Left ventricle myocardium inferior (tissue), 1 donor: ENCODE measurements at regions not wholly inside any gene's neighbourhood (a gene's known extent, or its start where the extent isn't known, plus 50 kb on each side); places are given as distances from the start of the nearest gene placed in this dataset.

Source experiments
- DNase-seq: peaks from one replicate; pipeline ENCODE4 v3.0.0-alpha.2; 2020
- H3K27ac ChIP-seq: fragments of 200-600 bp; replicated peaks from 2 replicates; pipeline ENCODE4 v1.8.0; 2021
- H3K27me3 ChIP-seq: fragments of 200-600 bp; 2 replicates; pipeline ENCODE4 v1.8.0; 2021; ENCODE audit warnings: low read depth
- H3K36me3 ChIP-seq: fragments of 200-600 bp; 2 replicates; pipeline ENCODE4 v1.8.0; 2021
- H3K4me1 ChIP-seq: fragments of 200-600 bp; 2 replicates; pipeline ENCODE4 v1.8.0; 2021
- H3K4me3 ChIP-seq: fragments of 200-600 bp; 2 replicates; pipeline ENCODE4 v1.8.0; 2021; ENCODE audit warnings: mild to moderate bottlenecking, moderate library complexity
- H3K9me3 ChIP-seq: fragments of 200-600 bp; replicated peaks from 2 replicates; pipeline ENCODE4 v1.8.0; 2021
- intact Hi-C: fragments of 100-400 bp; cut with micrococcal nuclease; formaldehyde crosslinking; loops from one replicate; pipeline ENCODE4 v1.11.0; 2022
- TF ChIP-seq, protein P1 (sequence below): fragments of 200-600 bp; IDR thresholded peaks from 2 replicates; pipeline ENCODE4 v1.8.0; 2021; ENCODE audit warnings: antibody characterized with exemption, mild to moderate bottlenecking, borderline replicate concordance
- donor health status: DM: no; HTN: yes; CAD: no; lungs with severe emphysema.

DNA sequence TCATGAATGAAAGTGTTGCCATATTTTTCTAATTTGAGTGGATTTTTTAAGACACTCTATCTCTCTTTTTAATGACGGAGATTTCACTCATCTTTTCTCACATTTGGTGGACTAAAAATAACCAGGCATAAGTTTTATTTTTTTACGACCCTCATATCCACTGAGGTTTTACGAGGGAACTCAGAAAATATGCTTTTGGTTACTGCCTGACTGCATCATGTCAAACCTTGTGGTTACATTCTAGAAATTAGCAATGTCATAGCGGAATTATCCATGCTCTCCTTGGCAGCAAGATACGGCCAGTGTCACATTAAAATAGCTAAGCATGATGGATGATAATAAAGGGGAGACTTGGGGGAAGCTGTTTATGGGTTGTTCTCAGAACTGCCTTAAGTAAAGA lies 428.6 kb upstream of the FSHR start:
- Histone ChIP-seq H3K4me3 (no peak overlapping the region), H3K4me1 (peaks cover 4% of the 10 kb centered on the region), H3K27ac (no peak overlapping the region), H3K36me3 (no peaks in the 10 kb centered on the region), H3K27me3 (no peaks in the 10 kb centered on the region), H3K9me3 (no peaks in the 10 kb centered on the region)
- intact Hi-C loops, result no loop called here
- TF ChIP-seq, protein P1, sequence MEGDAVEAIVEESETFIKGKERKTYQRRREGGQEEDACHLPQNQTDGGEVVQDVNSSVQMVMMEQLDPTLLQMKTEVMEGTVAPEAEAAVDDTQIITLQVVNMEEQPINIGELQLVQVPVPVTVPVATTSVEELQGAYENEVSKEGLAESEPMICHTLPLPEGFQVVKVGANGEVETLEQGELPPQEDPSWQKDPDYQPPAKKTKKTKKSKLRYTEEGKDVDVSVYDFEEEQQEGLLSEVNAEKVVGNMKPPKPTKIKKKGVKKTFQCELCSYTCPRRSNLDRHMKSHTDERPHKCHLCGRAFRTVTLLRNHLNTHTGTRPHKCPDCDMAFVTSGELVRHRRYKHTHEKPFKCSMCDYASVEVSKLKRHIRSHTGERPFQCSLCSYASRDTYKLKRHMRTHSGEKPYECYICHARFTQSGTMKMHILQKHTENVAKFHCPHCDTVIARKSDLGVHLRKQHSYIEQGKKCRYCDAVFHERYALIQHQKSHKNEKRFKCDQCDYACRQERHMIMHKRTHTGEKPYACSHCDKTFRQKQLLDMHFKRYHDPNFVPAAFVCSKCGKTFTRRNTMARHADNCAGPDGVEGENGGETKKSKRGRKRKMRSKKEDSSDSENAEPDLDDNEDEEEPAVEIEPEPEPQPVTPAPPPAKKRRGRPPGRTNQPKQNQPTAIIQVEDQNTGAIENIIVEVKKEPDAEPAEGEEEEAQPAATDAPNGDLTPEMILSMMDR, result no peak
- DNase-seq, result no peak

DNA sequence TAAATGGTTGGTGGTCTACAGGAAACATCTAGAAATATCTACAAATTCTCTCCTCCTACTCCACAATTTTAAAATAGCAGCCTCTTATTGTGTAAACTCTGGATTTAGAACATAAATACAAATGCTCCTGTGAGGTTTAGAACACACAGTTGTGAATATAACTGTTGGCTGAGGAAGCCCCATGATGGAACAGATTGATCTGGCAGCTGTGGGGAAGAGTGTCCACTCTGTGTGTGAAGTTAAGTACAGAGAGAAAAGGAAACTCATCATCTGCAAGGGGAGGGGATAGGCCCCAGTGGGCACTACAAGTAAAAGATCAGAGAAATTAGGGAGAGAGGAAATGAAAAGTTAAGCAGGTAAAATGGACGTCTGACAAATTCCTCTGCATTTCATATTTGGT lies 422.7 kb upstream of the FSHR start:
- DNase-seq, result no peak
- Histone ChIP-seq H3K27me3 (no peaks in the 10 kb centered on the region), H3K9me3 (no peaks in the 10 kb centered on the region), H3K27ac (no peak overlapping the region), H3K4me3 (no peak overlapping the region), H3K36me3 (no peaks in the 10 kb centered on the region), H3K4me1 (no peaks in the 10 kb centered on the region)
- intact Hi-C loops, result no loop called here
- TF ChIP-seq, protein P1, result no peak

DNA sequence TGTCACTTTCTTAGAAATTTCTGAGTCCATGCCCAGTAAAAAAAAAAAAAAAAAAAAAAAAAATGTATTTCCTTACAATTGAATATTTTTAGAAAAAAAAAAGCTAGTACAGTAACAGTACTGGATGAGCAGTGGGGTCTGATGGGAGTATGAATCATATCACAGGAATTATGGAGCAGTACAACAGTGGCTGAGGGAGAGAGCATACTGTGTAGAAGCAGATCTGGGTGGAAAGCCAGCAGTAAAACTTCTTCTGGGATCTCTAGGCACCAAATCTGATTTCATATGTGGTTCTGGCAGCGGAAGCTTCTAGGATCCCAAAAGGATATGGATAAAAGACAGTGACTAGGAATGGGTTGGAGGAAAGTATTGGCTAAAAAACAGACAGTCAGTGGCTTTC lies 414.9 kb upstream of the FSHR start:
- H3K4me3 ChIP-seq, result no peak overlapping the region
- no peaks in the 10 kb centered on the region for H3K9me3 ChIP-seq
- intact Hi-C loops, result no loop called here
- no peaks in the 10 kb centered on the region for H3K4me1 ChIP-seq
- DNase-seq, result no peak
- TF ChIP-seq, protein P1, result no peak
- no peaks in the 10 kb centered on the region for H3K36me3 ChIP-seq
- no peak overlapping the region for H3K27ac ChIP-seq
- H3K27me3 ChIP-seq, result no peaks in the 10 kb centered on the region

DNA sequence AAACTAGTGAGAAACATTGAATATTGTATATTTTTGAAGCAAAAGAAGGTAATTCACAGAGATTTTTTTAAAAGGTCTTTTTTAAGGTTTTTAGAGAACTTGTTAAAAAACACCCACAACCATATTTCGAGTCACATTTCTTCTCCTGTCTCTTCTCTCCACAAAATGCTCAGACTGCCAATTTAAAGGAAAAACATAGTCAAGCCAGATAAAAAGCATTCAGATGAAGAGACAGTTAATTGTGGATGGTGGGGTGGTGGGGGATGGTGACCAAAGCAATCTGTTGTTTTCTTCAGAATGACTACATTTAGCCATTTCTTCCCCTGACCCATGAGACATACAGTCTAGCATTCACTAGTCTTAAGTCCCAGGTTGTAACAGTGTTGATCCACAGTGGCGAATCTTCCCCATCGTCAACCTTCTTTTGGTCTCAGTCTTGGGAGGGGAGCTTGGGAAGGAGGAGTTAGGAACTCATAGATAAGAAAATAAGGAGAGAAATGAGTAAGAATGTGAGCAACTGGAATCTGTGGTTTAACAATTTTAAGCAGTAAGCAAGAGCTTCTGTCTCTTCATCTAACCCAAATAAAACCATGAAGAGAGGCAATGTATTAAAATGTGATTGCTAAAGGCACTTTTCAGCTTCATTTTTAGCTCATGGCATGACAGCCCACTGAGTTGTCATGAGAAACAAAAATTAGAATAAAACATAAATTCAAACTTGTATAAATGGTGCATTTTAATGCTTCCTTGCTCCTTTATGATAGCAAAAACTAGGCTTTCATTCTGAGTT lies 413.7 kb upstream of the FSHR start:
- TF ChIP-seq, protein P1, result no peak
- Histone ChIP-seq H3K9me3 (no peaks in the 10 kb centered on the region), H3K4me3 (no peak overlapping the region), H3K27me3 (no peaks in the 10 kb centered on the region), H3K27ac (no peak overlapping the region), H3K36me3 (no peaks in the 10 kb centered on the region), H3K4me1 (no peaks in the 10 kb centered on the region)
- intact Hi-C loops, result no loop called here
- DNase-seq, result no peak

DNA sequence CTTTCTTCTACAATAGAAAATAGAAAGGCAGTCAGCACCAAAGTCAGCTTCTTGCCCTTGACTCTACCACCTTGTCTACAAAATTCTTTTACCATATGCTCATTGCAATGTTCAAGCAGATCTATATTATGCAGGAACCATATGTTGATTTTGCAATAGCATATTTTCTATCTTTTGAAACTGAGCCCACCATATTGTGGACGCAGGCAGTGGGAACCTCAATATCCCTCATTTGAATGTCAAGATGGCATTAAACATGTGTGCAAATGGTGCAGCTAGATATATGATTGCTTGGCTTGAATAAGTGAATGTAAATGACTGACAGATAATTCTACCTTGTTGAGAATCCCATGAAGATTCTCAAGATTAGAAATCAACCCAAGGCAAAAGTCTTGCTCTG lies 412.7 kb upstream of the FSHR start:
- intact Hi-C loops, result no loop called here
- H3K27ac ChIP-seq, result no peak overlapping the region
- H3K4me3 ChIP-seq, result no peak overlapping the region
- H3K27me3 ChIP-seq, result no peaks in the 10 kb centered on the region
- H3K9me3 ChIP-seq, result no peaks in the 10 kb centered on the region
- no peaks in the 10 kb centered on the region for H3K4me1 ChIP-seq
- TF ChIP-seq, protein P1, result no peak
- no peaks in the 10 kb centered on the region for H3K36me3 ChIP-seq
- no peak for DNase-seq
